ENCODE measurements at regions not wholly inside any gene's neighbourhood (a gene's known extent, or its start where the extent isn't known, plus 50 kb on each side); places are given as distances from the start of the nearest gene placed in this dataset.

DNA sequence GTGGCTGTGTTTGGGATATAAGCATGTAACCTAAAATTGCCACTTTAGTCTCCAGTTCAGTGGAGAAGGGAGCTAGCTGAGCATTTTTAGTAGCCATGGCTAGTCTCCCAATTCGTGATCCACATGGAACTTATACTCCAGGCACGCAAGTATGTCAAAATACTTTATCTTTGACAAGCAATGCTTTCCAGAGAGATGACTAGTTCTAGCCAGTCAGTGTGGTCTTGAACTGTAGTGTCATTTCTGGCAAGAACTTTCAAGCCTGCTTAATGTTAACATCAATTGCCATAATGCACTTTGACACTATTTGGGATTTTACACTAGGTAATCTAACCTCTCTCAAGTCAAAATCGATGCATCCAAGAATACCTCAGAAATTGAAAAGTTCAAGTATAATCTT, 660.0 kb downstream of the PTPRC start:
- no peaks in the 10 kb centered on the region for H3K4me1 ChIP-seq
- H3K36me3 ChIP-seq = no peaks in the 10 kb centered on the region
- H3K27me3 ChIP-seq = no peaks in the 10 kb centered on the region
- DNase-seq = no peak
- H3K9me3 ChIP-seq = no peaks in the 10 kb centered on the region
- no peak overlapping the region for H3K27ac ChIP-seq
- TF ChIP-seq, protein P1, sequence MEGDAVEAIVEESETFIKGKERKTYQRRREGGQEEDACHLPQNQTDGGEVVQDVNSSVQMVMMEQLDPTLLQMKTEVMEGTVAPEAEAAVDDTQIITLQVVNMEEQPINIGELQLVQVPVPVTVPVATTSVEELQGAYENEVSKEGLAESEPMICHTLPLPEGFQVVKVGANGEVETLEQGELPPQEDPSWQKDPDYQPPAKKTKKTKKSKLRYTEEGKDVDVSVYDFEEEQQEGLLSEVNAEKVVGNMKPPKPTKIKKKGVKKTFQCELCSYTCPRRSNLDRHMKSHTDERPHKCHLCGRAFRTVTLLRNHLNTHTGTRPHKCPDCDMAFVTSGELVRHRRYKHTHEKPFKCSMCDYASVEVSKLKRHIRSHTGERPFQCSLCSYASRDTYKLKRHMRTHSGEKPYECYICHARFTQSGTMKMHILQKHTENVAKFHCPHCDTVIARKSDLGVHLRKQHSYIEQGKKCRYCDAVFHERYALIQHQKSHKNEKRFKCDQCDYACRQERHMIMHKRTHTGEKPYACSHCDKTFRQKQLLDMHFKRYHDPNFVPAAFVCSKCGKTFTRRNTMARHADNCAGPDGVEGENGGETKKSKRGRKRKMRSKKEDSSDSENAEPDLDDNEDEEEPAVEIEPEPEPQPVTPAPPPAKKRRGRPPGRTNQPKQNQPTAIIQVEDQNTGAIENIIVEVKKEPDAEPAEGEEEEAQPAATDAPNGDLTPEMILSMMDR (IDR thresholded peaks at IDR 0.05) = no peak
- TF ChIP-seq POLR2A (IDR thresholded peaks at IDR 0.05) = no peak
- H3K4me3 ChIP-seq = no peak overlapping the region

DNA sequence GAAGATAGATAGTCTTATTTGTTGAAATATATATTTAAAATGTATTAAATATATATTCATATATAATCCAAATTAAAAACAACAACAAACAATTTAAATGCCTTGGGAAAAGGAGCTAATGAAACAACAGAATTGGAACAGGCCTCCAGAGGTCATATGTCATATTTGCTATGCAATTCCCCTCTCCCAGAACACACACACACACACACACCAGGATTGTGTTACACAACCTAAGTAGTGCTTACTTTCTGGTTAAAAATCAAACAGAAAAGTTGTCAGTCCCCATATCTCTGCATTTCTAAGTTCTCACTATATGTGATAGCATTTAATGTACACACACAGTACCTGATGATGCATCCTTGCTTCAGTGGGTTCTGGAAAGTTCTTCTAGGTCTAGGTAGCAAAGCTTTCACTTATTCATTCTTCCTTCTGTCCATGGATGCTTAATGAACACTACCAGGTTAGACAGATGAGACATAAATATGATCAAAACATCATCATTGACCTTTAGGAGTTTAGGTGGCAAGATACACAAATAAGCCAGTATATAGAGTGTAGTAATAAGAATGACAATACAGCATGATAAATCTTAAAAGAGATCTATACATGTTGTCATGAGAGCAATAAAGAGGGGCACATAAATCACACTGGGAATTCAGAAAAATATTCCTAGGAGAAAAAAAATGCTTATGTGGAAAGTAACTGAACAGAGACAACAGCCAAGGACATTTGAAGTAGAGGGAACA, 662.8 kb downstream of the PTPRC start:
- Histone ChIP-seq H3K27me3 (no peaks in the 10 kb centered on the region), H3K27ac (no peak overlapping the region), H3K4me3 (no peak overlapping the region), H3K4me1 (no peaks in the 10 kb centered on the region), H3K36me3 (no peaks in the 10 kb centered on the region), H3K9me3 (no peaks in the 10 kb centered on the region)
- DNase-seq = no peak
- no peak for TF ChIP-seq POLR2A (IDR thresholded peaks at IDR 0.05)
- TF ChIP-seq, protein P1 (IDR thresholded peaks at IDR 0.05) = no peak

DNA sequence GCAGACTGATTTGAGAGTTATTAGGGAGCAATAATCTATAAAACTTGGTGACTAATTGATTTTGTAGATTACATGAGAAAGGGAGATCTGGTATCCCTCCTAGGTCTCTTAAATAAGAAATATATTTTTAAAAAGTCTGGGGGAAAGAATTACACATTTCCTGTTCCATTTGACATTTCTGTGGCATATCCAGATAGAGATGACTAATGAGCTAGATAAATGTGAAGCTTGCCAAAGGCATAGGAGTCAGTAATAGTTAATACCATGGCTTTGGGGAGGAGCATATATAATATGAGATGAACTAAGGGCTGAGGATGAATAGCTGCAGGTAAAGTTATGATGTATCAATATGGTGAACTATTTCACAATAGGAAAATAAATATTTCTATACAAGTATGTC, 663.7 kb downstream of the PTPRC start:
- TF ChIP-seq, protein P1 (IDR thresholded peaks at IDR 0.05) = no peak
- no peak for TF ChIP-seq POLR2A (IDR thresholded peaks at IDR 0.05)
- Histone ChIP-seq H3K4me3 (no peak overlapping the region), H3K4me1 (no peaks in the 10 kb centered on the region), H3K27me3 (no peaks in the 10 kb centered on the region), H3K36me3 (no peaks in the 10 kb centered on the region), H3K27ac (no peak overlapping the region), H3K9me3 (no peaks in the 10 kb centered on the region)
- DNase-seq = no peak

DNA sequence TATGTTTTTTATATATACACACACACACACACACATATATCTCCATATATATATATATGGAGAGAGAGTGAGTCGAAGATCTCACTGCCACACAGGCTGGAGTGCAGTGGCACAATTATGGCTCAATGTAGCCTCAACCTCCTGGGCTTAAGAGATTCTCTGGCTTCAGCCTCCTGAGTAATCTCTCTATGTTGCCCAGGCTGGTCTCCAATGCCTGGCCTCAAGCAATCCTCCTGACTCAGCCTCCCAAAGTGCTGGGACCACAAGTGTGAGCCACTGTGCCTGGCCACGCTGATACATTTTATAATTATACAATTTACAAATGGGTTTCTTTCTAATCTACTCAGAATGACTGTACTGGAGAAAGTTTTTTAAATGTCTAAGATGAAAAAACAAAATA, 664.2 kb downstream of the PTPRC start:
- Histone ChIP-seq H3K27ac (no peak overlapping the region), H3K9me3 (no peaks in the 10 kb centered on the region), H3K36me3 (no peaks in the 10 kb centered on the region), H3K4me3 (no peak overlapping the region), H3K27me3 (no peaks in the 10 kb centered on the region), H3K4me1 (no peaks in the 10 kb centered on the region)
- no peak for TF ChIP-seq POLR2A (IDR thresholded peaks at IDR 0.05)
- TF ChIP-seq, protein P1 (IDR thresholded peaks at IDR 0.05) = no peak
- DNase-seq = no peak

DNA sequence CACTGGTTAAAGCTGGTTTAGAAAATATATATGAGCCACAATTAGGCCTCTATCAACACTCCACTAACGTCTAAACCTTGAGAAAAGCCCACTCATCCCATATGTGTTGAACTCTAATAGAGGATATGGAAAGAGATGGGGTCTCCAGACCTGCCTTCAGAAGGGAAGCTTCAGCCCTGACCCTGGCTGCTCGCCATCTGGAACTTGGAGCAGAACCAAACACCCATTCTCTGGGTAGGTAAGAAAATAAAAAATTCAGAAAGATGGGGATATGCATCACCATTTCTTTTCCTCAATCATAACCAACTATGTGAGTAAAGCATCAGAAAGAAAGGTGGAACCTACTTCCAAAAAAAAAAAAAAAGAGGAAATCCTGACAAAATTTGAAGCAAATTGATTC, 666.2 kb downstream of the PTPRC start:
- H3K4me3 ChIP-seq = no peak overlapping the region
- TF ChIP-seq, protein P1 (IDR thresholded peaks at IDR 0.05) = no peak
- no peak for TF ChIP-seq POLR2A (IDR thresholded peaks at IDR 0.05)
- H3K36me3 ChIP-seq = no peaks in the 10 kb centered on the region
- H3K4me1 ChIP-seq = no peaks in the 10 kb centered on the region
- no peaks in the 10 kb centered on the region for H3K27me3 ChIP-seq
- H3K9me3 ChIP-seq = no peaks in the 10 kb centered on the region
- no peak for DNase-seq
- no peak overlapping the region for H3K27ac ChIP-seq

Measured in Peyer's patch (tissue), 4 donors.